ENCODE measurements at regions not wholly inside any gene's neighbourhood (a gene's known extent, or its start where the extent isn't known, plus 50 kb on each side); places are given as distances from the start of the nearest gene placed in this dataset.
"Not testable (repeated sequence)": the region's sequence is repeated elsewhere in the genome, so short reads cannot be mapped to it uniquely, and the experiment has no call there.

- DNase-seq (ENCODE audit: low read depth): no peak
These were observed 446.1 kb upstream of the SULF2 start for GRCh38 chr20:48231253-48231930.

GRCh38 chr20:48230216-48230615 lies 444.9 kb upstream of the SULF2 start:
- no peak for DNase-seq (ENCODE audit: low read depth)

GRCh38 chr20:48227381-48227780 lies 442.1 kb upstream of the SULF2 start:
- DNase-seq (ENCODE audit: low read depth): no peak

- DNase-seq (ENCODE audit: low read depth): no peak
These were observed 441.4 kb upstream of the SULF2 start for GRCh38 chr20:48226642-48227041.

- DNase-seq (ENCODE audit: low read depth): no peak
These were observed 439.3 kb upstream of the SULF2 start for GRCh38 chr20:48224533-48225050.

GRCh38 chr20:48223715-48224114 lies 438.4 kb upstream of the SULF2 start:
- no peak for DNase-seq (ENCODE audit: low read depth)

GRCh38 chr20:48222595-48223180 lies 437.4 kb upstream of the SULF2 start:
- no peak for DNase-seq (ENCODE audit: low read depth)

- no peak for DNase-seq (ENCODE audit: low read depth)
These were observed 434.9 kb upstream of the SULF2 start for GRCh38 chr20:48220033-48220633.

- no peak for DNase-seq (ENCODE audit: low read depth)
These were observed 434.0 kb upstream of the SULF2 start for GRCh38 chr20:48219306-48219705.

GRCh38 chr20:48217190-48217589 lies 431.9 kb upstream of the SULF2 start:
- no peak for DNase-seq (ENCODE audit: low read depth)

- DNase-seq (ENCODE audit: low read depth): no peak
These were observed 430.3 kb upstream of the SULF2 start for GRCh38 chr20:48215536-48215935.

GRCh38 chr20:48214601-48215000 lies 429.3 kb upstream of the SULF2 start:
- no peak for DNase-seq (ENCODE audit: low read depth)

- not testable (repeated sequence) for DNase-seq (ENCODE audit: low read depth)
These were observed 428.4 kb upstream of the SULF2 start for GRCh38 chr20:48213635-48214034.

GRCh38 chr20:48212806-48213509 lies 427.7 kb upstream of the SULF2 start:
- no peak for DNase-seq (ENCODE audit: low read depth)

- DNase-seq (ENCODE audit: low read depth): no peak
These were observed 426.6 kb upstream of the SULF2 start for GRCh38 chr20:48211847-48212246.

GRCh38 chr20:48211238-48211637 lies 426.0 kb upstream of the SULF2 start:
- DNase-seq (ENCODE audit: low read depth): no peak

GRCh38 chr20:48210111-48211027 lies 425.1 kb upstream of the SULF2 start:
- DNase-seq (ENCODE audit: low read depth): no peak

- no peak for DNase-seq (ENCODE audit: low read depth)
These were observed 423.8 kb upstream of the SULF2 start for GRCh38 chr20:48209102-48209501.

- no peak for DNase-seq (ENCODE audit: low read depth)
These were observed 422.9 kb upstream of the SULF2 start for GRCh38 chr20:48208176-48208575.

GRCh38 chr20:48207505-48207904 lies 422.2 kb upstream of the SULF2 start:
- DNase-seq (ENCODE audit: low read depth): no peak

GRCh38 chr20:48205786-48206185 lies 420.5 kb upstream of the SULF2 start:
- no peak for DNase-seq (ENCODE audit: low read depth)

Measured in fibroblast of the conjunctiva (primary cell).